SK-N-MC (cell line): ENCODE measurements at regions not wholly inside any gene's neighbourhood (a gene's known extent, or its start where the extent isn't known, plus 50 kb on each side); places are given as distances from the start of the nearest gene placed in this dataset.

Source experiments
- DNase-seq: peaks from one replicate; pipeline ENCODE4 v3.0.0-alpha.2; 2011; ENCODE audit warnings: low read depth, low spot score
- H3K27ac ChIP-seq: fragments of 200-600 bp; sonication (generic); 2 replicates; pipeline ENCODE4 v1.5.1; 2016; ENCODE audit warnings: mixed run types
- H3K36me3 ChIP-seq: fragments of 200-600 bp; sonication (generic); 2 replicates; pipeline ENCODE4 v1.6.1; 2017; ENCODE audit warnings: antibody characterized with exemption, low read length, mixed read lengths; ENCODE audit not compliant: insufficient read depth
- H3K4me3 ChIP-seq: fragments of 200-600 bp; sonication (generic); 2 replicates; pipeline ENCODE4 v1.5.1; 2016
- H3K9ac ChIP-seq: fragments of 200-600 bp; sonication (generic); 2 replicates; pipeline ENCODE4 v1.8.0; 2017; ENCODE audit warnings: mixed run types, mixed read lengths; ENCODE audit not compliant: insufficient read length
- H3K9me3 ChIP-seq: fragments of 200-600 bp; sonication (generic); 2 replicates; pipeline ENCODE4 v1.6.1; 2017; ENCODE audit warnings: low read depth, mild to moderate bottlenecking, antibody characterized with exemption, low read length, moderate library complexity, mixed read lengths
- EZH2 ChIP-seq: fragments of 200-600 bp; sonication (generic); IDR thresholded peaks from one replicate; pipeline ENCODE4 v1.6.1; 2017; ENCODE audit warnings: antibody characterized with exemption
- FOXP2 ChIP-seq: optimal IDR thresholded peaks from 2 replicates; pipeline ENCODE3; 2011; ENCODE audit warnings: mild to moderate bottlenecking, moderate library complexity; ENCODE audit not compliant: insufficient read depth; ENCODE audit errors: extremely low read length, control extremely low read depth
- POLR2AphosphoS5 ChIP-seq: IDR thresholded peaks from 2 replicates; pipeline ENCODE4 v1.6.1; 2012; ENCODE audit warnings: mild to moderate bottlenecking, low read depth, low read length, borderline replicate concordance

DNA sequence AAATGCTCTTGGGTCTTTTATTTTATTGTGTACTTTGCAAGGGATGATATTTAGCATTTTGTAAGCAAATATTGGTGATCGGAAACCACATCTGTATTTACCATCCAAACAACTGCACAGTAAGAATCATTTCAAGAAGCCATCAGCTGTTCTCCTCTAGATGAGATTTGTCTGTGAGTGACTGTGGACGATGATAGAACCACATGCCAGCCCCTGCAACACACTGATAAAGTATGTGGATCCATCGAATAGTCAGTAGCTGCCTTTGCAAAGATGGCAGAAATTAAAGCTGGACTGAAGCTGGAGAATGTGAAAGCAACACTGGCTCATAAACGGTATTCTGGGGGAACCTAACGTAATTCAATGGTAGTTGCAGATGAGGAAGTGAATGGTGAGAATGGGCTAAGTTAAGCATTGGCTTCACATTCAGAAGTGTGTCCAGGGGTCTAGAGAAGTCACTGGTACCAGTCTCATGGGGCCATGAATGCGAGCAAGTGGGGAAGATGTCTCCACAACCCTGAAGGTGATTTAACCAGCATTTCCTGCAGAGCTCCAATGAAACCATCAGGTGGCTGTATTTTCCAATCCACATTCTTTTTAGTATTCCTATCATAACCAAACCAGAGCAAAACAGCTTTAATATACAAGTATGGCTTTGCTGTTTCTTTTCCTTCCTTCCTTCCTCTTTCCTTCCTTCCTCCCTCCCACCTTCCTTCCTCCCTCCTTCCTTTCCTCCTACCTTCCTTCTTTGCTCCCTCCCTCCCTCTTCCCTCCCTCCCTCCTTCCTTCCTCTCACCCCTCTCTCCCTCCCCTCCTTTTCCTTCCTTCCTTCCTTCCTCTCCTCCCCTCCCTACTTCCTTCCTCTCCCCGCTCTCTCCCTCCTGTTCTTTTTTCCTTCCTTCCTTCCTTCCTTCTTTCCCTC is 169.4 kb downstream of the ABCA8 start:
- Histone ChIP-seq H3K9me3 (peaks cover 4% of the 10 kb centered on the region; the same call in 1 of the 2 replicates), H3K9ac (no peak overlapping the region), H3K4me3 (peak overlapping the region; percentile 43), H3K36me3 (0 out of 2 replicates have a peak, but pooled peaks cover 4% of the 10 kb centered on the region), H3K27ac (peak overlapping the region; percentile 63)
- no peak for TF ChIP-seq EZH2
- TF ChIP-seq POLR2AphosphoS5: peak; percentile 64; the same call in 1 of the 2 replicates
- TF ChIP-seq FOXP2: no peak
- DNase-seq: no peak

DNA sequence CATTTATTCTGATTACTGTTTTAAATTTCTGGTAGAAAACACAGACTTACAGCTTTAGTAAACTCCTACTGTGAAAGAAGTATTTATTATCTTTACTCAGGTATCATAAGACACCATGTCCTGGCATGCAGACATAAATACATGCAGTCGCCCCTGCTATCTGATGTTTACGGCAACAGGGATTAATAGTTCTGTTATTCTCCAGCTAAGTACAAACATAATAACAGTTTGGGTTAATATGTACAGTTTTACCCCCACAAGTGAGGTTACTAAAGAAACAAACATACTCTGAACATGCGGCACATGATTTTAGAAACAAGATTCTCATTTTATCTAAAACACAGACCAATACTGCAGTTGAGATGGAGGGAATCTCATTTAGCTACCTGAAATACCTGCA is 170.8 kb downstream of the ABCA8 start:
- no peak for DNase-seq
- TF ChIP-seq EZH2 (no peak), POLR2AphosphoS5 (no peak), FOXP2 (no peak)
- H3K27ac ChIP-seq: no peak overlapping the region
- no peak overlapping the region for H3K9ac ChIP-seq
- peaks cover 4% of the 10 kb centered on the region; the same call in 1 of the 2 replicates for H3K9me3 ChIP-seq
- H3K36me3 ChIP-seq: 0 out of 2 replicates have a peak, but pooled peaks cover 4% of the 10 kb centered on the region
- no peak overlapping the region for H3K4me3 ChIP-seq

GRCh38 chr17:68783861-68784260 is 171.3 kb downstream of the ABCA8 start:
- Histone ChIP-seq H3K9ac (no peak overlapping the region), H3K27ac (no peak overlapping the region), H3K36me3 (0 out of 2 replicates have a peak, but pooled peaks cover 4% of the 10 kb centered on the region), H3K9me3 (peaks cover 4% of the 10 kb centered on the region; the same call in 1 of the 2 replicates), H3K4me3 (no peak overlapping the region)
- TF ChIP-seq FOXP2: no peak
- TF ChIP-seq EZH2: no peak
- TF ChIP-seq POLR2AphosphoS5: no peak
- no peak for DNase-seq

- no peak overlapping the region for H3K9ac ChIP-seq
- no peak for DNase-seq
- 0 out of 2 replicates have a peak, but pooled peaks cover 4% of the 10 kb centered on the region for H3K36me3 ChIP-seq
- peaks cover 4% of the 10 kb centered on the region; the same call in 1 of the 2 replicates for H3K9me3 ChIP-seq
- no peak overlapping the region for H3K4me3 ChIP-seq
- H3K27ac ChIP-seq: no peak overlapping the region
- TF ChIP-seq POLR2AphosphoS5 (no peak), EZH2 (no peak), FOXP2 (no peak)
Measured at GRCh38 chr17:68782789-68783188, 172.4 kb downstream of the ABCA8 start.

DNA sequence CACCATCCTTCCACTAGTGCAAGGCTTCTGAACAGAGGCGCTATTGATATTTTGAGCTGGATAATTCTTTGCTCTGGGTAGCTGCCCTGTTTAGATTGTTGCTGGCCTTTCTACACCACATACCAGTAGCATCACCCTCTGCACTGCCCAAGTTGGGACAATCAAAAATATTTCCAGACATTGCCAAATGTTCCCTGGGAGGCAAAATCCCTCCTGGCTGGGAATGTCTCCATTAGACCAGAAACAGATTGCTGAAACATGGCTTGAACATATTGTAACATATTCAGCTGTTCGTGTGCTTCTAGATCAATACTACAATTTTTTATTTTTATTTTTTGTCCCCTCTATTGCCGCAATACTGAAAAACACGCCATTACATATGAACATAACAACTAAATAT is 174.6 kb downstream of the ABCA8 start:
- no peak overlapping the region for H3K9ac ChIP-seq
- H3K9me3 ChIP-seq: peaks cover 4% of the 10 kb centered on the region; the same call in 1 of the 2 replicates
- no peak overlapping the region for H3K27ac ChIP-seq
- TF ChIP-seq FOXP2: no peak
- no peak for TF ChIP-seq EZH2
- no peak for TF ChIP-seq POLR2AphosphoS5
- H3K36me3 ChIP-seq: 0 out of 2 replicates have a peak, but pooled peaks cover 4% of the 10 kb centered on the region
- no peak overlapping the region for H3K4me3 ChIP-seq
- DNase-seq: no peak

DNA sequence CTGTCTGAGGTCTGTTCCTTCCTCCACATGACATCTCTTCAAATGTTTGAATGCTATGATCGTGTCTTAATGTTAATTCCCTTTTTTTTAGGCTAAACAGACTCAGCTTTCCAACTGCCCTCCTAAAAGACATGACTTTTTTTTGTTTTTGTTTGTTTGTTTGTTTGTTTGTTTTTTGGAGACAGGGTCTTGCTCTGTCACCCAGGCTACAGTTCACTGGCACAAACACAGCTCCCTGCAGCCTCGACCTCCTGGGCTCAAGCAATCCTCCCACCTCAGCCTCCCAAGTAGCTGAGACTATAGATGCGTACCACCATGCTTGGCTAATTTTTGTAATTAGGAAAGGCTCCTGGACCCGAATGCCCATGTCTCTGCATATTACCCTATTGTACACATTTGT is 176.5 kb downstream of the ABCA8 start:
- Histone ChIP-seq H3K9me3 (peaks cover 4% of the 10 kb centered on the region; the same call in 1 of the 2 replicates), H3K4me3 (no peak overlapping the region), H3K36me3 (0 out of 2 replicates have a peak, but pooled peaks cover 4% of the 10 kb centered on the region), H3K27ac (no peak overlapping the region), H3K9ac (no peak overlapping the region)
- DNase-seq: no peak
- TF ChIP-seq FOXP2: no peak
- no peak for TF ChIP-seq EZH2
- no peak for TF ChIP-seq POLR2AphosphoS5

DNA sequence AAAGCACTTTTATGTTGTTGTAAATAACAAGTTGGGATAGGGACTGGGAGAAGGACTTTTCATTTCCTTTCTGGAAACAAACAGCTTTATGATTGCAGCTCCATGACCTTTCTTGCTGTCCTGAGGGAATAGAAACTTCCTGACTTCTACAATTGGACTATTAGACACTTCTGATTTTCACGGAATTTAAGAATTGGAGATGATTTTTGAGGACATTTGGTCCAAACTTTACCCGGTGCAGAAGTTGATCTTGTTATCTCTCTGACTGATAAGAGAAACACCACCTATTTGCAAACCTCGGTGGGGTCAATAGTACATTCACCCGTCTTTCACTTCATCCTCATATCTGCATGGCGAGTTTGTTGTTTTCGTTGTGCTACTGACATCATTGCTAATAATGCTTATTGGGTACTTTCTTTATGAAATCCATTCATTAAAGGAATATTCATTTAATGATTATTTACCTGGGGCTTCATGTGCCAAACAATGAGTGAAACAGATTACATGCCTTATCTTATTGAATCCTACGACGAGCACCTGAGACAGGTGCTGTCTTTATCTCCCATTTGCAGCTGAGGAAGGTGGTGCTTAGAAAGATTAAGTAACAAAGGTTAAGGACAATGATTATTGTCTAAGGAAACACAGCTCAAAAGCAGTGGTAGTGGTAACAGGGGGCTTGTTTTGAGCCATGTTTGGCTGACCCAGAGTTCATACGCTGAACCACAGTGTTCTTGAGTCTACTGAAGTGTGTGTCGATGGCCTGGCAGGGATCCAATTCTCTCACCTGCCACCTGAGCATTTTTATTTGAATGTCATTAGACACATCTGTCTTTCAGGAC is 176.9 kb upstream of the FAM20A start:
- Histone ChIP-seq H3K9ac (no peak overlapping the region), H3K36me3 (0 out of 2 replicates have a peak, but pooled peaks cover 4% of the 10 kb centered on the region), H3K9me3 (peaks cover 4% of the 10 kb centered on the region; the same call in 1 of the 2 replicates), H3K4me3 (peak overlapping the region; percentile 44), H3K27ac (peak overlapping the region; percentile 33; the same call in 1 of the 2 replicates)
- TF ChIP-seq FOXP2: no peak
- TF ChIP-seq POLR2AphosphoS5: no peak
- TF ChIP-seq EZH2: no peak
- no peak for DNase-seq

GRCh38 chr17:68777243-68777855 is 176.2 kb upstream of the FAM20A start:
- H3K4me3 ChIP-seq: peak overlapping the region; percentile 47
- no peaks in the 10 kb centered on the region for H3K36me3 ChIP-seq
- TF ChIP-seq EZH2 (no peak), POLR2AphosphoS5 (peak; percentile 72; the same call in 1 of the 2 replicates)
- H3K27ac ChIP-seq: peak overlapping the region; percentile 76
- no peak overlapping the region for H3K9ac ChIP-seq
- peak; percentile 94 for DNase-seq
- H3K9me3 ChIP-seq: peaks cover under 1% of the 10 kb centered on the region; the same call in 1 of the 2 replicates
